ENCODE measurements at regions not wholly inside any gene's neighbourhood (a gene's known extent, or its start where the extent isn't known, plus 50 kb on each side); places are given as distances from the start of the nearest gene placed in this dataset.

DNA sequence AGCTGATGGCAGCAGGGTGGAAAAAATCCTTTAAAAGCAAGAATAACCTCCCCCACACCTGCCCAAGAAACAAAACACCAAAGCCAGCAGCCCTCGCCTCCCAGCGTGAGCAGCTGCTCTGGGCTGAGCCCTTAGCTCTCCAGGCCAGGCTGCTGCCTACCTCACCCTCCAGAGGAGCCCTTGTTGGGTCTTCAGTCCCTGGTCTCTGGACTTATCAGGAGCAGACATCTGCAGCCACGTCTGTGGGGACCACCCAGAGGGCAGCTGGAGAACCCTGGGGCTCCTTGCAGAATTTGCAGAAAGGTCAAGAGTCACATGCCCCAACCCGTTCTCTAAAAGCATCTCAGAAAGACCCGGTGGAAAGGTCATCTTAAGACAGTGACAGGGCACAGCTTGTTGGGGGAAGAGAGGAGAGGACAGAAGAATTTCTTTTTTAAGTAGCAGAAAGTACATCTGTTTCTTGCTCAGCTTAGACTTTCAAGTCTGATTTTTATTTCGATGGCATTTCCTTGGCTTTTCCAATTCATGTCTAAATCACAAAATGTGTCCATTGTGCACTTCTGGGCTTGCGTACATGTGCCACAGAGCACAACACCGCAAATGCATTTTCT lies 425.7 kb upstream of the NFE2L3 start:
- peak overlapping the region; percentile 72 for H3K27ac Mint-ChIP-seq (ENCODE audit: unreplicated experiment)
- no peak overlapping the region for H3K4me3 Mint-ChIP-seq (ENCODE audit: unreplicated experiment)
- H3K27me3 Mint-ChIP-seq (ENCODE audit: low read depth), result no peaks in the 10 kb centered on the region
- TF ChIP-seq CTCF (IDR thresholded peaks at IDR 0.05), result no peak
- no peak for DNase-seq (ENCODE audit: low spot score)
- H3K36me3 Mint-ChIP-seq (ENCODE audit: low read depth), result peaks cover 1% of the 10 kb centered on the region
- H3K4me1 Mint-ChIP-seq (ENCODE audit: low read depth), result peaks cover 42% of the 10 kb centered on the region
- H3K9me3 Mint-ChIP-seq (ENCODE audit: low read depth), result peaks cover 2% of the 10 kb centered on the region

GRCh38 chr7:25726781-25727311 lies 425.2 kb upstream of the NFE2L3 start:
- Mint-ChIP-seq H3K27me3 (ENCODE audit: low read depth) (no peaks in the 10 kb centered on the region), H3K4me1 (ENCODE audit: low read depth) (peaks cover 37% of the 10 kb centered on the region), H3K36me3 (ENCODE audit: low read depth) (no peaks in the 10 kb centered on the region), H3K4me3 (ENCODE audit: unreplicated experiment) (no peak overlapping the region), H3K27ac (ENCODE audit: unreplicated experiment) (peak overlapping the region; percentile 58), H3K9me3 (ENCODE audit: low read depth) (no peaks in the 10 kb centered on the region)
- DNase-seq (ENCODE audit: low spot score), result no peak
- TF ChIP-seq CTCF (IDR thresholded peaks at IDR 0.05), result no peak

DNA sequence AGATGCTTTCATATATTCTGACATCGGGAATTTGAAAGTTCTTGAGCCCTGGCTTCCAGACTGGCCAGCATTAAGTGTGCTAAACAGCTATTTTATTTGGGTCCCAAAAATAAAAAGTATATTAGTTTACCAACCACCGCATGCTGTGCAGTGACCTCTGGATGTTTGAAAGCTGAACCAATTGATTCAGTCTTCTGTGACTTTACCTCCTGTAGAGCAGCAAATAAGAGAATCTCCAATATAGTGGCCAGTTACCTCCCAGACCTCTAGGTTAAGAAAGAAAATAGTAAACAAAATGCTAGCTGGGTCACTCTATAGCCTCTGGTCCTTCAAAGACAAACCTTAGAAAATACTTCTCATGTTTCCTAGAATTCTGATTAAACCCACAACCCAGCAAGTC lies 424.6 kb upstream of the NFE2L3 start:
- no peak for TF ChIP-seq CTCF (IDR thresholded peaks at IDR 0.05)
- no peak overlapping the region for H3K27ac Mint-ChIP-seq (ENCODE audit: unreplicated experiment)
- peaks cover 37% of the 10 kb centered on the region for H3K4me1 Mint-ChIP-seq (ENCODE audit: low read depth)
- no peaks in the 10 kb centered on the region for H3K9me3 Mint-ChIP-seq (ENCODE audit: low read depth)
- H3K4me3 Mint-ChIP-seq (ENCODE audit: unreplicated experiment), result no peak overlapping the region
- no peak for DNase-seq (ENCODE audit: low spot score)
- H3K27me3 Mint-ChIP-seq (ENCODE audit: low read depth), result no peaks in the 10 kb centered on the region
- H3K36me3 Mint-ChIP-seq (ENCODE audit: low read depth), result no peaks in the 10 kb centered on the region

- DNase-seq (ENCODE audit: low spot score), result no peak
- Mint-ChIP-seq H3K27ac (ENCODE audit: unreplicated experiment) (no peak overlapping the region), H3K9me3 (ENCODE audit: low read depth) (no peaks in the 10 kb centered on the region), H3K27me3 (ENCODE audit: low read depth) (no peaks in the 10 kb centered on the region), H3K4me1 (ENCODE audit: low read depth) (peaks cover 37% of the 10 kb centered on the region), H3K36me3 (ENCODE audit: low read depth) (no peaks in the 10 kb centered on the region), H3K4me3 (ENCODE audit: unreplicated experiment) (no peak overlapping the region)
- no peak for TF ChIP-seq CTCF (IDR thresholded peaks at IDR 0.05)
Measured at GRCh38 chr7:25727876-25728275, 424.1 kb upstream of the NFE2L3 start.

- Mint-ChIP-seq H3K9me3 (ENCODE audit: low read depth) (peaks cover 6% of the 10 kb centered on the region), H3K4me3 (ENCODE audit: unreplicated experiment) (no peak overlapping the region), H3K27ac (ENCODE audit: unreplicated experiment) (no peak overlapping the region), H3K36me3 (ENCODE audit: low read depth) (peaks cover 3% of the 10 kb centered on the region), H3K27me3 (ENCODE audit: low read depth) (no peaks in the 10 kb centered on the region), H3K4me1 (ENCODE audit: low read depth) (peaks cover 40% of the 10 kb centered on the region)
- DNase-seq (ENCODE audit: low spot score), result no peak
- no peak for TF ChIP-seq CTCF (IDR thresholded peaks at IDR 0.05)
Measured at GRCh38 chr7:25731068-25731845, 420.7 kb upstream of the NFE2L3 start.

All from chondrocyte (in vitro differentiated cells).